Liver (tissue), 8 donors: ENCODE measurements at regions not wholly inside any gene's neighbourhood (a gene's known extent, or its start where the extent isn't known, plus 50 kb on each side); places are given as distances from the start of the nearest gene placed in this dataset.

Experiments
- DNase-seq: peaks from one replicate; pipeline ENCODE4 v3.0.0-alpha.2; 2017; ENCODE audit warnings: low spot score
- H3K27ac ChIP-seq, 2 donors: one replicate each; pipeline ENCODE4 v1.7.0; 2013; ENCODE audit warnings: inconsistent platforms in 2 of 2, low read length in 2 of 2, control low read depth in 1 of 2, low read depth in 1 of 2, mild to moderate bottlenecking in 1 of 2
- H3K27me3 ChIP-seq, 4 donors: one replicate each; pipeline versions ENCODE4 v1.6.1 to v1.7.0; 2013; ENCODE audit warnings: low read length in 3 of 4, inconsistent platforms in 1 of 4, mild to moderate bottlenecking in 1 of 4, moderate library complexity in 1 of 4; ENCODE audit not compliant: control insufficient read depth in 4 of 4, insufficient read depth in 4 of 4
- H3K36me3 ChIP-seq, 4 donors: one replicate each; pipeline versions ENCODE4 v1.6.1 to v1.7.0; 2013; ENCODE audit warnings: low read length in 3 of 4, mild to moderate bottlenecking in 3 of 4, low read depth in 1 of 4, moderate library complexity in 1 of 4; ENCODE audit not compliant: control insufficient read depth in 4 of 4, insufficient read depth in 3 of 4
- H3K4me1 ChIP-seq, 4 donors: one replicate each; pipeline versions ENCODE4 v1.6.1 to v1.7.0; 2013; ENCODE audit warnings: low read length in 3 of 4, mild to moderate bottlenecking in 3 of 4, moderate library complexity in 1 of 4; ENCODE audit not compliant: control insufficient read depth in 4 of 4, insufficient read depth in 4 of 4
- H3K4me3 ChIP-seq, 3 donors: one replicate each; pipeline versions ENCODE4 v1.6.1 to v1.7.0; 2013; ENCODE audit warnings: low read length in 3 of 3, control low read depth in 1 of 3, low read depth in 1 of 3, mild to moderate bottlenecking in 1 of 3
- H3K9ac ChIP-seq, 2 donors: one replicate each; pipeline ENCODE4 v1.7.0; 2013; ENCODE audit warnings: low read length in 2 of 2, mild to moderate bottlenecking in 2 of 2, moderate library complexity in 2 of 2, control low read depth in 1 of 2, low read depth in 1 of 2
- H3K9me3 ChIP-seq, 4 donors: one replicate each; pipeline versions ENCODE4 v1.6.1 to v1.7.0; 2013; ENCODE audit warnings: low read length in 3 of 4; ENCODE audit not compliant: control insufficient read depth in 4 of 4
- FOXA1 ChIP-seq: IDR thresholded peaks from 2 replicates; pipeline ENCODE4 v1.6.1; 2016; ENCODE audit warnings: antibody characterized with exemption
- FOXA2 ChIP-seq: IDR thresholded peaks from 2 replicates; pipeline ENCODE4 v1.6.1; 2016; ENCODE audit warnings: antibody characterized with exemption
- GABPA ChIP-seq, 2 donors: IDR thresholded peaks in 1 of 2; conservative IDR thresholded peaks in 1 of 2; 2 replicates each; pipeline ENCODE4 v1.6.1; 2016; ENCODE audit warnings: antibody characterized with exemption in 2 of 2, mild to moderate bottlenecking in 1 of 2, moderate library complexity in 1 of 2
- HNF4A ChIP-seq, 2 donors: conservative IDR thresholded peaks; 2 replicates each; pipeline ENCODE4 v1.6.1; 2016; ENCODE audit warnings: antibody characterized with exemption in 2 of 2, mild to moderate bottlenecking in 2 of 2
- HNF4G ChIP-seq: IDR thresholded peaks from 2 replicates; pipeline ENCODE4 v1.6.1; 2016; ENCODE audit warnings: antibody characterized with exemption
- JUND ChIP-seq, 2 donors: IDR thresholded peaks; 2 replicates each; pipeline ENCODE4 v1.6.1; 2016; ENCODE audit warnings: antibody characterized with exemption in 2 of 2
- NR2F2 ChIP-seq: IDR thresholded peaks from 2 replicates; pipeline ENCODE4 v1.6.1; 2016; ENCODE audit warnings: antibody characterized with exemption
- RAD21 ChIP-seq, 2 donors: IDR thresholded peaks; 2 replicates each; pipeline ENCODE4 v1.6.1; 2016; ENCODE audit warnings: antibody characterized with exemption in 2 of 2, mild to moderate bottlenecking in 2 of 2
- RXRA ChIP-seq, 2 donors: IDR thresholded peaks; 2 replicates each; pipeline ENCODE4 v1.6.1; 2017 to 2018; ENCODE audit warnings: antibody characterized with exemption in 2 of 2, mild to moderate bottlenecking in 1 of 2
- SP1 ChIP-seq: IDR thresholded peaks from 2 replicates; pipeline ENCODE4 v1.6.1; 2018; ENCODE audit warnings: antibody characterized with exemption, mild to moderate bottlenecking
- TAF1 ChIP-seq: conservative IDR thresholded peaks from 2 replicates; pipeline ENCODE4 v1.6.1; 2016; ENCODE audit warnings: antibody characterized with exemption, mild to moderate bottlenecking
- YY1 ChIP-seq: IDR thresholded peaks from 2 replicates; pipeline ENCODE4 v1.6.1; 2016; ENCODE audit warnings: antibody characterized with exemption, mild to moderate bottlenecking
- WGBS: extraction: QIAGEN DNeasy Blood & Tissue Kit; methylation state at CpG from one replicate; pipeline ENCODE4 v1.1.7; 2013; 5-methylcytosine and 5-hydroxymethylcytosine counted together
- TF ChIP-seq, protein P1 (sequence below): IDR thresholded peaks from 2 replicates; pipeline ENCODE4 v1.6.1; 2016; ENCODE audit warnings: antibody characterized with exemption, mild to moderate bottlenecking
- TF ChIP-seq, protein P2 (sequence below): fragments of 150-350 bp; IDR thresholded peaks from 2 replicates; pipeline ENCODE4 v1.5.1; 2017; ENCODE audit warnings: improper control_type of control experiment, low read depth, low read length; ENCODE audit not compliant: missing input control
- TF ChIP-seq, protein P3 (sequence below): IDR thresholded peaks from 2 replicates; pipeline ENCODE4 v1.6.1; 2016; ENCODE audit warnings: antibody characterized with exemption
- TF ChIP-seq, protein P4 (sequence below): IDR thresholded peaks from 2 replicates; pipeline ENCODE4 v1.6.1; 2016; ENCODE audit warnings: antibody characterized with exemption
- TF ChIP-seq, protein P5 (sequence below): IDR thresholded peaks from 2 replicates; pipeline ENCODE4 v1.6.1; 2016; ENCODE audit warnings: antibody characterized with exemption
- donor health status: healthy.
- donor health status: healthy.
- donor health status: healthy.
- donor health status: healthy.
- donor health status: healthy.

DNA sequence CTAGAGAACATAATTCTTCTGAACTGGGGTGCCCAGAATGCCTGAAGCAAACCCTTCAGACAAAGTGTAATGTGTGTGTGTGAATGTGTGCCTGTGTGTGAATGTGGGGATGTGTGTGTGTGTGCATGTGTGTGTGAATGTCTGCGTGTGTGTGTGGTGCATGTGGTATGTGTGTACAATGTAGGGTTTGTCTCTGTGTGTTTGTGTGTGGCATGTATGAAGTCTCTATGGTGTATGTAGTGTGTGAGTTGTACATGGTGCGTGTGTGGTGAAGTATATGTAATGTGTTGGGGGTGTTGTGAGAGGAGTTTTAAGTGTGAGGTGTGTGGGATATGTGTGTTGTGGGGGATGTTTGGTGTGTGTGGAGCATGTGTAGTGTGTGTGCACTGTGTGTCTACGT lies 129.3 kb upstream of the SOX11 start:
- Histone ChIP-seq H3K9ac (no peak overlapping the region), H3K4me3 (no peak overlapping the region), H3K36me3 (no peaks in the 10 kb centered on the region), H3K4me1 (no peaks in the 10 kb centered on the region), H3K27ac (no peak overlapping the region), H3K9me3 (no peaks in the 10 kb centered on the region), H3K27me3 (no peaks in the 10 kb centered on the region)
- no peak for DNase-seq
- TF ChIP-seq, protein P1, sequence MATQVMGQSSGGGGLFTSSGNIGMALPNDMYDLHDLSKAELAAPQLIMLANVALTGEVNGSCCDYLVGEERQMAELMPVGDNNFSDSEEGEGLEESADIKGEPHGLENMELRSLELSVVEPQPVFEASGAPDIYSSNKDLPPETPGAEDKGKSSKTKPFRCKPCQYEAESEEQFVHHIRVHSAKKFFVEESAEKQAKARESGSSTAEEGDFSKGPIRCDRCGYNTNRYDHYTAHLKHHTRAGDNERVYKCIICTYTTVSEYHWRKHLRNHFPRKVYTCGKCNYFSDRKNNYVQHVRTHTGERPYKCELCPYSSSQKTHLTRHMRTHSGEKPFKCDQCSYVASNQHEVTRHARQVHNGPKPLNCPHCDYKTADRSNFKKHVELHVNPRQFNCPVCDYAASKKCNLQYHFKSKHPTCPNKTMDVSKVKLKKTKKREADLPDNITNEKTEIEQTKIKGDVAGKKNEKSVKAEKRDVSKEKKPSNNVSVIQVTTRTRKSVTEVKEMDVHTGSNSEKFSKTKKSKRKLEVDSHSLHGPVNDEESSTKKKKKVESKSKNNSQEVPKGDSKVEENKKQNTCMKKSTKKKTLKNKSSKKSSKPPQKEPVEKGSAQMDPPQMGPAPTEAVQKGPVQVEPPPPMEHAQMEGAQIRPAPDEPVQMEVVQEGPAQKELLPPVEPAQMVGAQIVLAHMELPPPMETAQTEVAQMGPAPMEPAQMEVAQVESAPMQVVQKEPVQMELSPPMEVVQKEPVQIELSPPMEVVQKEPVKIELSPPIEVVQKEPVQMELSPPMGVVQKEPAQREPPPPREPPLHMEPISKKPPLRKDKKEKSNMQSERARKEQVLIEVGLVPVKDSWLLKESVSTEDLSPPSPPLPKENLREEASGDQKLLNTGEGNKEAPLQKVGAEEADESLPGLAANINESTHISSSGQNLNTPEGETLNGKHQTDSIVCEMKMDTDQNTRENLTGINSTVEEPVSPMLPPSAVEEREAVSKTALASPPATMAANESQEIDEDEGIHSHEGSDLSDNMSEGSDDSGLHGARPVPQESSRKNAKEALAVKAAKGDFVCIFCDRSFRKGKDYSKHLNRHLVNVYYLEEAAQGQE: no peak
- TF ChIP-seq TAF1 (no peak), YY1 (no peak), HNF4G (no peak), HNF4A (conservative IDR thresholded peaks at IDR 0.05) (no peak), RAD21 (IDR thresholded peaks at IDR 0.05) (no peak), RXRA (IDR thresholded peaks at IDR 0.05) (no peak), FOXA2 (no peak), SP1 (no peak), GABPA (IDR thresholded peaks at IDR 0.05 in 1 of 2, conservative IDR thresholded peaks at IDR 0.05 in 1 of 2) (no peak), JUND (IDR thresholded peaks at IDR 0.05) (no peak), NR2F2 (no peak), FOXA1 (no peak)
- TF ChIP-seq, protein P2, sequence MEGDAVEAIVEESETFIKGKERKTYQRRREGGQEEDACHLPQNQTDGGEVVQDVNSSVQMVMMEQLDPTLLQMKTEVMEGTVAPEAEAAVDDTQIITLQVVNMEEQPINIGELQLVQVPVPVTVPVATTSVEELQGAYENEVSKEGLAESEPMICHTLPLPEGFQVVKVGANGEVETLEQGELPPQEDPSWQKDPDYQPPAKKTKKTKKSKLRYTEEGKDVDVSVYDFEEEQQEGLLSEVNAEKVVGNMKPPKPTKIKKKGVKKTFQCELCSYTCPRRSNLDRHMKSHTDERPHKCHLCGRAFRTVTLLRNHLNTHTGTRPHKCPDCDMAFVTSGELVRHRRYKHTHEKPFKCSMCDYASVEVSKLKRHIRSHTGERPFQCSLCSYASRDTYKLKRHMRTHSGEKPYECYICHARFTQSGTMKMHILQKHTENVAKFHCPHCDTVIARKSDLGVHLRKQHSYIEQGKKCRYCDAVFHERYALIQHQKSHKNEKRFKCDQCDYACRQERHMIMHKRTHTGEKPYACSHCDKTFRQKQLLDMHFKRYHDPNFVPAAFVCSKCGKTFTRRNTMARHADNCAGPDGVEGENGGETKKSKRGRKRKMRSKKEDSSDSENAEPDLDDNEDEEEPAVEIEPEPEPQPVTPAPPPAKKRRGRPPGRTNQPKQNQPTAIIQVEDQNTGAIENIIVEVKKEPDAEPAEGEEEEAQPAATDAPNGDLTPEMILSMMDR: no peak
- TF ChIP-seq, protein P3, sequence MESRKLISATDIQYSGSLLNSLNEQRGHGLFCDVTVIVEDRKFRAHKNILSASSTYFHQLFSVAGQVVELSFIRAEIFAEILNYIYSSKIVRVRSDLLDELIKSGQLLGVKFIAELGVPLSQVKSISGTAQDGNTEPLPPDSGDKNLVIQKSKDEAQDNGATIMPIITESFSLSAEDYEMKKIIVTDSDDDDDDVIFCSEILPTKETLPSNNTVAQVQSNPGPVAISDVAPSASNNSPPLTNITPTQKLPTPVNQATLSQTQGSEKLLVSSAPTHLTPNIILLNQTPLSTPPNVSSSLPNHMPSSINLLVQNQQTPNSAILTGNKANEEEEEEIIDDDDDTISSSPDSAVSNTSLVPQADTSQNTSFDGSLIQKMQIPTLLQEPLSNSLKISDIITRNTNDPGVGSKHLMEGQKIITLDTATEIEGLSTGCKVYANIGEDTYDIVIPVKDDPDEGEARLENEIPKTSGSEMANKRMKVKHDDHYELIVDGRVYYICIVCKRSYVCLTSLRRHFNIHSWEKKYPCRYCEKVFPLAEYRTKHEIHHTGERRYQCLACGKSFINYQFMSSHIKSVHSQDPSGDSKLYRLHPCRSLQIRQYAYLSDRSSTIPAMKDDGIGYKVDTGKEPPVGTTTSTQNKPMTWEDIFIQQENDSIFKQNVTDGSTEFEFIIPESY: no peak
- TF ChIP-seq, protein P4, sequence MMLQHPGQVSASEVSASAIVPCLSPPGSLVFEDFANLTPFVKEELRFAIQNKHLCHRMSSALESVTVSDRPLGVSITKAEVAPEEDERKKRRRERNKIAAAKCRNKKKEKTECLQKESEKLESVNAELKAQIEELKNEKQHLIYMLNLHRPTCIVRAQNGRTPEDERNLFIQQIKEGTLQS: no peak
- TF ChIP-seq, protein P5, sequence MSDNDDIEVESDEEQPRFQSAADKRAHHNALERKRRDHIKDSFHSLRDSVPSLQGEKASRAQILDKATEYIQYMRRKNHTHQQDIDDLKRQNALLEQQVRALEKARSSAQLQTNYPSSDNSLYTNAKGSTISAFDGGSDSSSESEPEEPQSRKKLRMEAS: no peak
- whole genome bisulfite sequencing: 84% methylated on average over 3 of the region's 3 CpGs

DNA sequence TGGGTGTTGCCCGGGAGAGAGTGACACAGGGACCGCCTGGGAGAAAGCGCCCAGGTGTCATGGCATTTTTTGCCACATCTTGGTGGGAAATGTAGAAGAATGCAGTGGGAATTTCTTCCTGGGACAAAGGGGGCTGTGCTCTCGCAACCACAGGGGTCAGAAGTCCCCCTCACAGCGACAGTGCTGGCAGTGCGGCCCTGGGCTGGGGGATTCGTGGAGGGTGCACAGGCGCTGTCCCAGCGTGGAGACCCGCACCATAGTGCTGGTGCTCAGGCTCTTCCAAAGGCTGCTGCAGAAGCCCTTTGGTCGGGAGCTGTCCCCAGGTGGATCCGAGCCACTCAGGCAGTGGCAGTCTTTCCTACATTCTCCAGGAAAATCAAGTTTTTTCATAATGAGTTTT lies 128.8 kb upstream of the SOX11 start:
- no peak overlapping the region for H3K9ac ChIP-seq
- H3K9me3 ChIP-seq: no peaks in the 10 kb centered on the region
- no peak for DNase-seq
- H3K27me3 ChIP-seq: no peaks in the 10 kb centered on the region
- 80% methylated on average over 12 of the region's 12 CpGs for WGBS
- no peak overlapping the region for H3K4me3 ChIP-seq
- H3K27ac ChIP-seq: no peak overlapping the region
- H3K4me1 ChIP-seq: no peaks in the 10 kb centered on the region
- no peaks in the 10 kb centered on the region for H3K36me3 ChIP-seq
- TF ChIP-seq SP1 (no peak), RAD21 (IDR thresholded peaks at IDR 0.05) (no peak), YY1 (no peak), RXRA (IDR thresholded peaks at IDR 0.05) (no peak), FOXA1 (no peak), NR2F2 (no peak), HNF4A (conservative IDR thresholded peaks at IDR 0.05) (no peak), GABPA (IDR thresholded peaks at IDR 0.05 in 1 of 2, conservative IDR thresholded peaks at IDR 0.05 in 1 of 2) (no peak), HNF4G (no peak), FOXA2 (no peak), JUND (IDR thresholded peaks at IDR 0.05) (no peak)
- TF ChIP-seq, protein P2: no peak
- TF ChIP-seq, protein P3: no peak
- TF ChIP-seq, protein P5: no peak
- TF ChIP-seq, protein P4: no peak
